LNCaP clone FGC (cell line): ENCODE measurements at regions not wholly inside any gene's neighbourhood (a gene's known extent, or its start where the extent isn't known, plus 50 kb on each side); places are given as distances from the start of the nearest gene placed in this dataset.

Experiments used
- DNase-seq: peaks from one replicate; pipeline ENCODE4 v3.0.0-alpha.2; 2011; ENCODE audit warnings: low read depth
- H3K4me3 ChIP-seq: 2 replicates; pipeline ENCODE4 v1.5.1; 2011; ENCODE audit warnings: mild to moderate bottlenecking, low read depth, low read length, control low read depth
- CTCF ChIP-seq: IDR thresholded peaks from 2 replicates; pipeline ENCODE4 v1.5.1; 2012; ENCODE audit warnings: mild to moderate bottlenecking; ENCODE audit not compliant: control insufficient read depth, insufficient read depth; ENCODE audit errors: extremely low read depth

GRCh38 chr1:193747579-193747978 is 561.2 kb upstream of the B3GALT2 start:
- H3K4me3 ChIP-seq, result no peak overlapping the region
- DNase-seq, result no peak
- no peak for TF ChIP-seq CTCF

GRCh38 chr1:193741228-193741627 is 554.8 kb upstream of the B3GALT2 start:
- no peak for DNase-seq
- no peak overlapping the region for H3K4me3 ChIP-seq
- no peak for TF ChIP-seq CTCF

GRCh38 chr1:193740762-193741161 is 554.3 kb upstream of the B3GALT2 start:
- no peak for TF ChIP-seq CTCF
- H3K4me3 ChIP-seq, result no peak overlapping the region
- no peak for DNase-seq

GRCh38 chr1:193736507-193736906 is 550.1 kb upstream of the B3GALT2 start:
- no peak for TF ChIP-seq CTCF
- no peak overlapping the region for H3K4me3 ChIP-seq
- DNase-seq, result no peak

GRCh38 chr1:193733674-193734073 is 547.3 kb upstream of the B3GALT2 start:
- no peak for DNase-seq
- TF ChIP-seq CTCF, result no peak
- no peak overlapping the region for H3K4me3 ChIP-seq

GRCh38 chr1:193730017-193730416 is 543.6 kb upstream of the B3GALT2 start:
- no peak for DNase-seq
- TF ChIP-seq CTCF, result no peak
- no peak overlapping the region for H3K4me3 ChIP-seq

GRCh38 chr1:193729429-193729828 is 543.0 kb upstream of the B3GALT2 start:
- peak; percentile 4 for DNase-seq
- no peak for TF ChIP-seq CTCF
- H3K4me3 ChIP-seq, result no peak overlapping the region
